ENCODE measurements at regions not wholly inside any gene's neighbourhood (a gene's known extent, or its start where the extent isn't known, plus 50 kb on each side); places are given as distances from the start of the nearest gene placed in this dataset.

DNA sequence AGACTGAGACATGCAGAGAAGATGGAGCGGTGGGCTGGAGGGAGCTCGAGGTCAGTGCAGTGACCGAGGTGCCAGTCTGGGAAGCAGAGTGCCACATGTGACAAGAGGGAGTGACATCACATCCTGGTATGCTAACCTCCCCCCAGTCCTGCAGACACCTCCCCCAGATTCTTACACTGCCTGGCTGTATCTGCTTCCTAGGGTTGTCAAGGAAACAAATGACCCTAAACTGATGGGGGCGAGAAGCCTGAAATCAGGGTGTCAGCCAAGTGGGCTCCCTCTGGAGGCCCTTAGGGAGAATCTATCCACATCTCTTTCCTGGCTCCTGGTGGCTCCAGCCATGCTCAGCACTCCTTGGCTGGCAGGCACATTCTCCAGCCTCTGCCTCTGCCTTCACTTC is 316.1 kb upstream of the ZMIZ1 start:
- DNase-seq (ENCODE audit: low read depth in 4 of 4, low spot score in 2 of 4), result no peak

DNA sequence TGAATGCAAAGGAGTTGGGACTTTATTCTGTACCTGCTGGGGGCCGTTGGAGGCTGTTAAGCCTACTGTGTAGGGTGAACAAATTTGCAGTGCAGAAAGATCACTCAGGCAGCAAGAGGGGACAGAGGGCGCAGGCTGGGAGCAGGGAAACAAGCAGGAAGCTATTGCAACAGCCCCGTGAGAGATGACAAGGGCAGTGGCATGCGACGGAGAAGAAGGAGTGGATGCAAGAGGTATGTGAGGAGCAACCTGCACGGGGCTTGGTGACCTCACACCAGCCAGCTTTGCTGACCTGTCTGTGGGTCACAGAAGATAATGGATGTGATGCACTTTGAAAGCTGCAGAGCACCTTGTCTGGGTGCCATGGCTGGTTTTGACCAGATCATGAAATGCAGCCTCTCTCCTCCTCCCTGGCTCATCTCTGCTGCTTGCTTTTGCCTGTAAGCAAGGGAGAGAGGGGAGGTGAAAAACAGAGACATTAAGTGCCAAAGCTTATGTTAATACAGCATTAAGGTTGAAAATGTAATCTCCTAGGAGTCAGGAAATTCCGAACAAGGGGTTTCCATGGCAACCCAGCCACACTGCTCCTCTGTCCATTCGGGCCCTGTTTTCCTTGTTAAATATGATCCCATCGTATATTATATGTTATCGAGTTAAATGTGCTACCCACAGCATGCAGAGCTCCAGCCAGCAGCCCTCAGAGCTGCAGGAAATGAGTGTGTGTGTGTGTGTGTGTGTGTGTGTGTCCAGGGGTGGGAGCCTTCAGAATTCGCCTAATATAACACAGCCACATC is 314.3 kb upstream of the ZMIZ1 start:
- DNase-seq (ENCODE audit: low read depth in 4 of 4, low spot score in 2 of 4), result no peak

DNA sequence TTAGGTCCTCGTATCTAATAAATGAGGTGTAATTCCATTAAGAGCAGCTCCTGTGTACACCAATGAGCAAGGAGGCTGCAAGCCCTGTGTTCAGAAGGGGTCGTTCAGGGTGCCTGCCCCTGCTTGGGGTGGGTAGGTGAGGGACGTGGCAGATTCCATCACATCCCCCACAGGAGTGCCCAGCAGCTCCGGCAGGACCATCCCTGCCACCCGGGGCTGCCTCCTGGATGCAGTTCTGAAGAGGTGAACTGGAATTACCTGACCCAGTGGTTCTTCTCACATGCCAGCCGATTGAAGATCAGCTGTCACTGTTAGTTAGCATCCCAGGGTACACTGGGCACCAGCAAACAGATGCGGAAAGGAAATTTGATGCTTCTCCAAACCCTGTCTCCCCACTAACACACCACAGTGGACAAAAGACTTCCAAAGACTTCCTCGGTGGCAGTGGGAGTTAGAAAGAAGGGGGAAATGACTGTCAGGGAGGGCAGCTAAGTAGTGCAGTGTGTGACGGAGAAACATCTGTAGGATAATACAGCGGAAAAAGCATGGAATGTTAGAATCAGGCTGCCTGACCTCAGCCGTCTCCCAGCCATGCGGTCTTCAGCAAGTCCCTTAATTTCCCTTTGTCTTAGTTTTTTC is 313.6 kb upstream of the ZMIZ1 start:
- DNase-seq (ENCODE audit: low read depth in 4 of 4, low spot score in 2 of 4), result no peak

DNA sequence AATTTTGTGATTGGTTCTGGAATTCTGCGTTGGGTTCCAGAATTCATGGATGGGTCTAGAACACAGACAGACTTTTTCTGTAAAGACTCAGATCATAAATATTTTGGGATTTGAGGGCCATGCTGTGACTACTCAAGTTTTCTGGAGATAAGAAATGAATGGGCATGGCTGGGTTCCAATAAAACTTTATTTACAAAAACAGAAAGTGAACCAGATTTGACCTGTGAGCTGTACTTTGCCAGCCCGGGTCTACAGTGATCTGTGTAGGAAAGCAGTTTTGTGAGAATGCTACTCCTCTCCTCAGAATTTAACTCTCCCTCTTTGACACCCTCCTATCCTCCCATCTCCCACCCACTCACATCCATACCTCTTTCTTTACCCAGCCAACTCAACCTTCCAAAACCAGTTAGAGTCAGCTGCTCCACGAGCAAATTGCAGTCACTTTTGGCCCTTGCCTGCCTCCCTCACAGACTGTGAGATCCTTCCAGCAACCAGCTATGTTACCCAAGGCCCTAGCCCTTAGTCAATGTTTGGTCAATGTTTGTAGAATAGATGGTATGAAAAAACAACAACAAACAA is 312.8 kb upstream of the ZMIZ1 start:
- no peak for DNase-seq (ENCODE audit: low read depth in 4 of 4, low spot score in 2 of 4)

DNA sequence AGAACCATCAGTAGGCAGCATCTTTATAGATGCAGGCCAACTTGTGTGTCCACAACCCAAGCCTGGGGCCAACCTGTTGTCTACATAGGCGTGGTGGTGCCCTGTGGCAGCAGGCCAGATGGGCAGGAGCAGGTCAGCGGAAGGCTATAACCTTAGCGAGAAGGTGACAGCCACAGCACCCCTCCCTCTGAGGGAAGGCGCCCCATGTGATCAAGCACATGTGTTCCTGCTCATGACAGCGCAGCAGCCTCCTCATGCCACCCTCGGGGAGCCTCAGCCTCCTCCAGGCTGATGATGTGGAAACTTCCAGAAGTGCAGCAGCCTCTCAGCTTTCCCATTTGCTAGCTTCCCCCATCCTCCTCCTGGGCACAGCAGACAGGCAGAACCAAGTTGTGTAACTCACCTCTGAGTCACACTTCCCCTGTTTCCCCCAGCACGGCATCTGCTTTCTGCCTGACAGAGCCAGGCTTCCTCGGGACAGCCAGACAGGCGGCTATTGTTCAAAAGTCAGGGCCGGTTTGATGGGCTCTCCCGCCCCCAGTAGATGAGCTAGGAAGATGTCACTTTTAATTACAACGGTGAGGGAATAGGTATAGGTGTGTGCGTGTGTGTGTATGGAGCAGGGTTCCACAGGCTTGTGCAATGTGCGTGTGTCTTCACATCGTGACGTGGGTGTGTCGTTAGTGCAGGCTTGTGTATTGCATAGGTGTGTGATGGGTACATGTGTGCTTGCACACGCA is 312.0 kb upstream of the ZMIZ1 start:
- no peak for DNase-seq (ENCODE audit: low read depth in 4 of 4, low spot score in 2 of 4)

DNA sequence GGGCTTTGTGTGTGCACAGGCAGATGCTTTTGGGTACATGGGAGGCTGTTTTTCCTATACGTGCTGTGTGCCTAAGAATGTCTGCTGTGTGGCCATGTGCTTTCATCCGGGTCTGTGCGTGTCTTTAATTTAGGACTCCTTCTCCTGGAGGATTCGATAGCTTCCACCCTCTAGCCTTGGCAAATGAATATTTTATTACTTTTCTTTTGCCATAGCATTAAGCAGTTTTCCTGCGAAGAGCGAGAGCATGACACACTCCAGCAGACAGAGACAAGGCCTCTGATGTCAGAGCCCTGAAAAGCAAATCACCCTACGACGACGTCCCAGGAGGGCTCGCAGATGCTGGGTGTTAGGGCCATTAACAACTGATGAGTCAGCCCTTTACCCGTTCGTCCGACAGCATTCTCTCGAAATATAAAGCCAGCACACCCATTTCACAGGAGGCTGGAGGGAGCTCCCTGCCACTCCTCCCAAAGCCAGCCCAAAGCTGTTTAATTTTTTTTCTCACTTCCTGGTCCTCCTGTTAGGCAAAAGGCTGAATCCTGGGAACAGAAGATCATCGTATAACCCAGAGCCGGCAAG is 311.3 kb upstream of the ZMIZ1 start:
- no peak for DNase-seq (ENCODE audit: low read depth in 4 of 4, low spot score in 2 of 4)

DNA sequence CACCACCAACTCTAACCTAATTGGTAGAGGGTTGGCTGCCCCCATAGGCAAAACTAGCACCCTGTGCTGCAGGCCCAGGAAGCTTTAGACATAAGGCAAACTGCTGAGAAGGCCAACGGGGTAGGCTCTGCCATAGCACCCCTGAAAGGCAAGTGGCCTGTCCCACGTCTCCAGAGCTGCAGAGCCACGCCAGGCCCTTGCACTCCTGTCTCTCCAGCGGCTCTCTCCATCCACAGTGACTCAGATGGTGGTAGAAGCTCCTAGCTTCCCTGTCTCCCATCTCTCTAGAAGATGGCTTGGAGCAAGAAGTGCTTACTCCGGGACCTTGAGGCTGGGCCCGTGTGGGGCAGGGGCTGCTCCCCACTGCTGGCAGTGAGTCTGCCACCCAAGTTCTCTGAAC is 310.6 kb upstream of the ZMIZ1 start:
- no peak for DNase-seq (ENCODE audit: low read depth in 4 of 4, low spot score in 2 of 4)

DNA sequence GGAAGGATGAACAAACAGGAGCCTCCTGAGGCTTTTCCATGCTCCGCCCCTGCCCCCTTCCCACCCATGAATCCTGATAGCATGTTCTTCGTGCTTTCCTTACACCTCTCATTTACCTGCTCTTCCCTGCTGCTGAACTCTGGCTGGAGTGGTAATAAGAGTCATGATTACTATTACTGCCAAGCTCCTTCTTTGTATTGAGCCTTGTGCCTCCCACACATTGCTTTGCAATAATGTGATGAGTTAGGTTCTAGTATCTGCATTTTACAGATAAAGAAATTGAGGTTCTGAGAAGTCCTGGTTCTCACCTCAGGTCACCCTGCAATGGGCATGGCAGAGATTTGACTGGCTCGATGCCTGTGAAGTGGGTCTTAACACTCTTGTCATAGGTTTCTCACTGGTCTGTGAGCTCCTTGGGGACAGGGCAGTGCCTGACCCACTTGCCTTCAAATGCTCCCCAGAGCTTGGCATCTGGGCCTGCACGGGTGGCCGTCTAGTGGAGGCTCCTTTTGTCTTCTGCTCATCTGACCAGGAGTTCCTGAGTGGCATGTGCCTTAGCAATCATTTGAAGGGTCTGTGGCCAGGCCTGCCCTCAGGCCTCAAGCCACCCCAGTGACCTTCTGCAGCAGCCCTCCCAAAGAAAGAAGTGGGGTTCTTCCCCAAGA is 309.2 kb upstream of the ZMIZ1 start:
- DNase-seq (ENCODE audit: low read depth in 4 of 4, low spot score in 2 of 4), result no peak

DNA sequence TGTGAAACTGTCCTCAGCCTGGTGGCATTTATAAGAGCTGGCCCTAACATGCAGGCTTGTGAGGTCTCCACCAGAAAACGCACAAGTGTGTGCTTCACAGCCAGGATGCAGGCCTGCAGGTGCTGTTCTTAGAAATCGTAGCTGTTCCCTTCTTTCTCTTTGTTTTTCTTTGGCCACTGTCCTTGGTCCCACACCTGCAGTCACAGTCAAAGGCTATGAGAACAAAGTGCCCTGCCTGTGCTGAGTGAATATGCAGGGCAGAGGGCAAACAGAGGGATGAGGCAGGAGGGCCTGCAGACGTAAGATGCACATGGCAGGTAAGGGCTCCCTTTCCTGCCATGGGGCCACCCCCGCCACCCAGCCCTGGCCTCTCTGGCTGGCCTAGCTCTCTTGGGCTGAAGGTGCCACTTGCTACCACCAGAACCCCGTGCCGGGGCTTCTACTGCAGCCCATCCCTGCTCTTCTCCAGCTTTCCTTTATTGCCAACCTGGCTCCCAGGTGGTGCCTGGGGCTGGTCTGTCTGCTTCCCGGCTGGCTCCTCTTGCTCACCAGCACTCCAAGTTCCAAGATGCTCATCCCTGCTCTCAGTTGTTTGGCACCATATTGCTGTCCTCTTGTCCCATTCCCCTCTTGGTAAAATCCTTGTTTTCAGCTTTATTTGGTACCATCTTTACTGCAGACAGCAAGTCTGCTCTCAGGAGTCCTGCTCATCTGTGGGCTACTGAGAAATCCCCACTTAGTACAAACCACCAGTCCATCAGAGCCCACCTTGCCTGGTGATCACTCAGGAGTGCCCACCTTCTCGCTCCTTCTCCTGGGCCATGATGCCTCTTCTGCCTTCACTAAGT is 308.1 kb upstream of the ZMIZ1 start:
- DNase-seq (ENCODE audit: low read depth in 4 of 4, low spot score in 2 of 4), result no peak

DNA sequence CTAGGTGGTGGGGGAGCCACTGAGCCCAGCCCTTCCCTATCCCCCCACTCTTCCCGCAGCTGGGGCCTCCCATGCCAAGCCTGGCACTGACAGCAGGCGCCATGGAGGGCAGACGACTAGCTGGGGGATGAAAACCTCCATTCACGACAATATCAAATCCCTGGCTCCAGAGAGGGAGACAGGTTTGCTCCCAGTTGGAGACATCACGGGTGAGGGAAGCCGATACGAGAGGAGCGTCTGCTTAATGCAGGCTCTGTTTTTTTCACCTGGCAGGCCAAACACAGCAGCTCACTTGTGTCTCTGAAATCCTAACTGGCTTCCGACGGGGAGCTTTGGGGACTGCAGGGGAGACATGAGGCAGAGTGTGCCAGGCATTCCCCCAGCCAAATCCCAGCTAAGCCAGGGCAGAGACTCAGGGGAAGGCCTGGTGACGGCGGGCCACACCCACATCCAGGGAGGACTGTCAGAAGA is 307.4 kb upstream of the ZMIZ1 start:
- DNase-seq (ENCODE audit: low read depth in 4 of 4, low spot score in 2 of 4), result no peak

DNA sequence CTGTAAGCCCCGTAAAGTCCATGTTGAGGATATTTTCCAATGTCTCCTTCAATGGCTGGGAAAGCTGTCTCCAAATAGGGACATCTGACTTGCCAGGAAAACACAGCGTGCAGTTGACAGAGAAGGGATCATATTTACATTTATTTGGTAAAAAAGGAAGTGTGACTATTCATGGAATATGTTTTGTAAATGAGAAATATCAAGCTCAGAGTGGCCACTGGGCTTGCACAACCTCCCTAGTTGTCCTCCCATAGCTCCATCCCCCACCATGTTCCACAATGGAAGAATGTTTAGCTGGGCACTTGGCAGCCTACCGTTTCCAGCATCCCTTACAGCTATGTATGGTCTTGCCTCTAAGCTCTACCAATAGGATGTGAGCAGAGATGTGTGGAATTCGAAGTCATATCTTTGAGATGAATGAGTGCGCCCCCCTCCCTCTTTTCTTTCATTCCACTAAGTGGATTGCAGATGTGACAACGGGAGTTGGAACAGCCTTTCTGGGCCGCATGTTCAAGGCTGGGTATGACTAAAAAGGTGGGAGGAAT is 306.6 kb upstream of the ZMIZ1 start:
- no peak for DNase-seq (ENCODE audit: low read depth in 4 of 4, low spot score in 2 of 4)

DNA sequence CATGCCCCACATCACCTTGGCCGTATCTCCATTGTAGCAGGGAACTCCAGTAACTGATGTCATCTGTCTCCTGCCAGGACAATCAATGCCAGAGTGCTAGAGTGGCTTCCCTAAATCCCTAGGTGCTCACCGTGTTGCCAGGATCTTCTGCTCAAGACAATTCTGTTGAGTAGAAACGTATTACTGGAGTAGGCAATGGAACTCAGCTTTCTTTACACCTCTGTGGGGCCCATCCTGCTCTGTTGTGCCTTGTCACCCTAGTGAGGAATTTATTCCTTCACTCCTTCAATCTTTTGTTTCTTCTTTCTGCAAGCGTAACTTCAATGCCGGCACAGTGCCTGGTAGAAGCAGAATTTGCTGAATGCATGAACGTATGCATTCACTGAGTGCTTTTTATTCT is 305.5 kb upstream of the ZMIZ1 start:
- no peak for DNase-seq (ENCODE audit: low read depth in 4 of 4, low spot score in 2 of 4)

DNA sequence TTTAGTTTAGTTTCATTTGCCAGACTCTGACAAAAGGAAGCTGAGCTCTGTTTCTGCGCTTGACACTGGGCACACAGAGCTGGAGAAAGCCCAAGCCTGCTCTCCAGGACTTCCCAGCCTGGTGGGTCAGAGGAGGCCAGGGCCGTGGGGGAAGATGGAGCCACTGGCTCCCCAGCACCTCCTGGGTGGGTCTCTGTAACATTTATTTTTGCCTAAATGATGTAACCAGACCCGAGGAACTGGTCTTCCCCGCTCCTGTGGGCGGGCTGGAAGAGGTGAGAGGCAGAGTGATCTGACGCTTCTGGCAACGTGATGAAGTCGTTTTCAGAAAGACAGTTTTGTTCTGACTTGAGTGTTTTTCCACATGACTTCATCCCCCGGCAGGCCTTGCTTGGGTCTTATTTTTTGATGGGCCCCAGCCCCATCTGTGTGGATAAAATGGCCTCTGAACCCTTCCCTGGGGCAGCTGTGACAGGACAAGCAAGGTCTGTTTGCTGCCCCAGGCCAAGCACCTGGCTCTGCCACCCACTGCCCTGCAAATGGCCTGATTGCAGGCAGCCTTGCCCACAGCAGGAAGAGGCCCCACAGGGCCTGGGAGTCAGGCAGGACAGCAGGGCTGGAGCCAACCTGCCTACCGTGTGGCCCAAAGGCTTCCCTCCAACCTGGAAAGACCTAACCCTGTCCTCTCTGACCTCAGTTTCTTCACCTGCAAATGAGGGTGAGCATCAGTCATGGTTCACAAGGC is 304.9 kb upstream of the ZMIZ1 start:
- DNase-seq (ENCODE audit: low read depth in 4 of 4, low spot score in 2 of 4), result no peak

DNA sequence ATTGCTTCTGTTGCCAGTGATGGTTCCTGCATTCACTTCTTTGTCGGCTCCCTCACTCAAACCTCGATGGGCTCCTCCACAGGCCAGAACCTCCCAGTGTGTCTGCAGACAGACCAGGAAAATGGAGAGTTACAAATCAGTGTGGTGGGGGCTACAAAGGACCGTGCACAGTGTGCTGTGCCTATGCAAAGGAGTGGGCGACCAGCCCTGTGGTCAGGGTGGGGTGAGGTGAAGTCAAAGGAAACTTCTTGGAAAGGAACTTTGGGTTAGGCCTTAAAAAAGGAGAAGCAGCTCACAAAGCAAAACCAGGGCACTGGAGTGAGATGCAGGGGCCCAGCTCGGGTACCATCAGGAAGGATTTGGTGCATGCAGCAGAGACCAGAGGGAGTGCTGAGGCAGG is 304.3 kb upstream of the ZMIZ1 start:
- DNase-seq (ENCODE audit: low read depth in 4 of 4, low spot score in 2 of 4), result no peak

DNA sequence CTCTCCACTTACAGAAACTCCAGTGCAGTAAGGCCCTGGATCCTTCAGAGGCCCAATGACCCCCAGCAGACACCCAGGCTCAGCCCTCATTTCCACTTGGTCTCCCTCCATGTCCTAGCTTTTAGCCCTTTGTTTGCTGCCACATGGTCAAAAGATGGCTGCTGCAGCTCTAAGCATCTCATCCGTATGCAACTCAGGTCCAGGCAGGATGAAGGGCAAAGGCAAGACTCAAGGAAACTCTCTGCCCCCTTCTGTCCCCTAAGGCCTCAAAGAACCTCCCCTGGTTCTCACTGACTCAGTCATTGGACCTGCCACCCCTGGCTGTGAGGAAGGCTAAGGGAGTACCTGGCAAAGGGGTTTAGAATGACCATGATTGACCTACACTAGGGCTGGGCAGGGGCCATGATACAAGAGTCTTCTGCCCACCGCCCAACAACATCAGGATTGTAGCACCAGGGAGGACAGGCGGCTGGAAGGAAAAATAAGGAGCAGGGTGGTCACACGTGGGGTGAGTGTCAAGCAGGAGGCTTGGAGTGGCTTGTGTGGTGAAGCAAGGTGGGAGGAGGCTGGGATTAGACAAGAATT is 303.8 kb upstream of the ZMIZ1 start:
- DNase-seq (ENCODE audit: low read depth in 4 of 4, low spot score in 2 of 4), result no peak

DNA sequence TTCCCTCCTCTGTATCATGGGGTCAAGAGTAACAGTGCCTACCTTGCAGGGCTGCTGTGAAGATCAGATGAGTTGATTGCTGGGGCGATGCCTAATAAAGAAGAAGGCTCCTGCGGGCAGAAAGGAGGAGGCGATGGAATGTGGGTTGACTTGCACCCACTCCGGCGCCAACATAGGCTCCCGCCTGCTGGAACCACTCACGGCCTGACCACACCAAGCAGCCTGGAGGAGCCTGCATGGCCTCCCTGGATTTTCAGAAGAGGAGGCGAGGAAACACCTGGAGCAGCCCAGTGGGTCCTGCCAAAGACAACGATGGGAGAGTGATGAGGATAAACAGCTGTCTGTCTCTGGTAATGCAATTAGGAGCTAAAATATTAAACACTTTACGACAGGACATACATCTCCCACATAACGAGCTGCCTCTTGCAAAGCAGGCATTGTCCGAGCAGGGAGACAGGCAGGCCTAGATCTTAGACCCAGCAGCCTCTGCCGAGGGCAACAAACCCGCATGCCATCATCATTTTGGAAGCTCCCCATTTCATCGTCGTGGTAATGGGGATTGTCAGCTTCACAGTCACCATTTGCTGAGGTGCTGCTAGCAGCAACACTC is 302.9 kb upstream of the ZMIZ1 start:
- DNase-seq (ENCODE audit: low read depth in 4 of 4, low spot score in 2 of 4), result no peak

DNA sequence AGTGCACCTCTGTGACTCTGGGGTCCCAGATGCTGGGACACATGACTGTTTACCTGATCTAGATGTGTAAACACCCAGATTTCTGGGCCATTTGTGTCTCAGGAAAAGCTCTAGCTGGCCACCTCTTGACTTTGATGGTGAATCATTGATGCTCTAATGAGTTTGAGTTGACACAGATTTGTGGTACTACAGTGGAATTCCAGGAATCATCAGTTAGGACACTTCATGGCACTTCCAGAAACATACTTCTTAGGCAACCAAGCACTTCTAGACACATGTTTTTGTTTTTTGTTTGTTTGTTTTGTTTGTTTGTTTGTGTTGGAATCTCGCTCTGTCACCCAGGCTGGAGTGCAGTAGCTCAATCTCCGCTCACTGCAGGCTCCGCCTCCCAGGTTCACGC is 302.2 kb upstream of the ZMIZ1 start:
- no peak for DNase-seq (ENCODE audit: low read depth in 4 of 4, low spot score in 2 of 4)
